ENCODE measurements at regions not wholly inside any gene's neighbourhood (a gene's known extent, or its start where the extent isn't known, plus 50 kb on each side); places are given as distances from the start of the nearest gene placed in this dataset.
A peak's percentile ranks its signal among the peaks of the same experiment; 100 is the strongest.

DNA sequence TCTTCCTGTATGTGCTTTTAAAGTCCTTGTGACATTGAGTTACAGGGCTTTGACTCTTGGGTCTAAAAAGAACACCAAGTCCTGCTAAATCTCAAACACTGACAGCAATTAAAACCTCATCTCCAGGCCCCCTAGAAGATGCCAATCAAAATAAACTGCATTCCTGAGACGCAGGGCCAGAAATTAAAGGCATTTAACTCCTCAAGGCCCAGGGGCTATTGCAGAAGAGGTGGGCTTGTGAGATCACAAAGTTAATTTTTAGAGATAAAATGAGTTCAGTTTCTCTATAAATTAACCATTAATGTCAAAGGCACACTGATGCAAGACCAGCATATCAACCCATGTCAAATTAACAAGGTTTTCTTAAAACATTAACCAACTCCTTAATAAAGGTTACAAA, 145.6 kb upstream of the CARMIL1 start:
- TF ChIP-seq BACH2 (CRISPR knock-in tag; IDR thresholded peaks at IDR 0.05; ENCODE audit: borderline replicate concordance) = no peak
- TF ChIP-seq, protein P1, sequence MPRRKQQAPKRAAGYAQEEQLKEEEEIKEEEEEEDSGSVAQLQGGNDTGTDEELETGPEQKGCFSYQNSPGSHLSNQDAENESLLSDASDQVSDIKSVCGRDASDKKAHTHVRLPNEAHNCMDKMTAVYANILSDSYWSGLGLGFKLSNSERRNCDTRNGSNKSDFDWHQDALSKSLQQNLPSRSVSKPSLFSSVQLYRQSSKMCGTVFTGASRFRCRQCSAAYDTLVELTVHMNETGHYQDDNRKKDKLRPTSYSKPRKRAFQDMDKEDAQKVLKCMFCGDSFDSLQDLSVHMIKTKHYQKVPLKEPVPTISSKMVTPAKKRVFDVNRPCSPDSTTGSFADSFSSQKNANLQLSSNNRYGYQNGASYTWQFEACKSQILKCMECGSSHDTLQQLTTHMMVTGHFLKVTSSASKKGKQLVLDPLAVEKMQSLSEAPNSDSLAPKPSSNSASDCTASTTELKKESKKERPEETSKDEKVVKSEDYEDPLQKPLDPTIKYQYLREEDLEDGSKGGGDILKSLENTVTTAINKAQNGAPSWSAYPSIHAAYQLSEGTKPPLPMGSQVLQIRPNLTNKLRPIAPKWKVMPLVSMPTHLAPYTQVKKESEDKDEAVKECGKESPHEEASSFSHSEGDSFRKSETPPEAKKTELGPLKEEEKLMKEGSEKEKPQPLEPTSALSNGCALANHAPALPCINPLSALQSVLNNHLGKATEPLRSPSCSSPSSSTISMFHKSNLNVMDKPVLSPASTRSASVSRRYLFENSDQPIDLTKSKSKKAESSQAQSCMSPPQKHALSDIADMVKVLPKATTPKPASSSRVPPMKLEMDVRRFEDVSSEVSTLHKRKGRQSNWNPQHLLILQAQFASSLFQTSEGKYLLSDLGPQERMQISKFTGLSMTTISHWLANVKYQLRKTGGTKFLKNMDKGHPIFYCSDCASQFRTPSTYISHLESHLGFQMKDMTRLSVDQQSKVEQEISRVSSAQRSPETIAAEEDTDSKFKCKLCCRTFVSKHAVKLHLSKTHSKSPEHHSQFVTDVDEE (CRISPR knock-in tag; IDR thresholded peaks at IDR 0.05) = peak; percentile 76; the same call in 1 of the 2 replicates
- TF ChIP-seq, protein P2, sequence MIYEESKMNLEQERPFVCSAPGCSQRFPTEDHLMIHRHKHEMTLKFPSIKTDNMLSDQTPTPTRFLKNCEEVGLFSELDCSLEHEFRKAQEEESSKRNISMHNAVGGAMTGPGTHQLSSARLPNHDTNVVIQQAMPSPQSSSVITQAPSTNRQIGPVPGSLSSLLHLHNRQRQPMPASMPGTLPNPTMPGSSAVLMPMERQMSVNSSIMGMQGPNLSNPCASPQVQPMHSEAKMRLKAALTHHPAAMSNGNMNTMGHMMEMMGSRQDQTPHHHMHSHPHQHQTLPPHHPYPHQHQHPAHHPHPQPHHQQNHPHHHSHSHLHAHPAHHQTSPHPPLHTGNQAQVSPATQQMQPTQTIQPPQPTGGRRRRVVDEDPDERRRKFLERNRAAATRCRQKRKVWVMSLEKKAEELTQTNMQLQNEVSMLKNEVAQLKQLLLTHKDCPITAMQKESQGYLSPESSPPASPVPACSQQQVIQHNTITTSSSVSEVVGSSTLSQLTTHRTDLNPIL (CRISPR knock-in tag; IDR thresholded peaks at IDR 0.05; ENCODE audit: low read depth) = peak; percentile 20; the same call in 1 of the 2 replicates
- no peak for TF ChIP-seq SNAI2 (CRISPR knock-in tag; IDR thresholded peaks at IDR 0.05)
- TF ChIP-seq TCF4 (CRISPR knock-in tag; IDR thresholded peaks at IDR 0.05; ENCODE audit: borderline replicate concordance) = peak; percentile 69
- no peak for TF ChIP-seq ZNF70 (CRISPR knock-in tag; IDR thresholded peaks at IDR 0.05)
- TF ChIP-seq CSDC2 (CRISPR knock-in tag; IDR thresholded peaks at IDR 0.05) = peak; percentile 49; the same call in 1 of the 2 replicates
- TF ChIP-seq GLIS3 (CRISPR knock-in tag; IDR thresholded peaks at IDR 0.05) = peak; percentile 86; the same call in 1 of the 2 replicates
- TF ChIP-seq ZC3H10 (CRISPR knock-in tag; IDR thresholded peaks at IDR 0.05) = no peak
- TF ChIP-seq ISL1 (CRISPR knock-in tag; IDR thresholded peaks at IDR 0.05) = peak; percentile 94
- no peak; the same call in 1 of the 2 replicates for TF ChIP-seq ESRRG (CRISPR knock-in tag; IDR thresholded peaks at IDR 0.05)
- TF ChIP-seq, protein P3, sequence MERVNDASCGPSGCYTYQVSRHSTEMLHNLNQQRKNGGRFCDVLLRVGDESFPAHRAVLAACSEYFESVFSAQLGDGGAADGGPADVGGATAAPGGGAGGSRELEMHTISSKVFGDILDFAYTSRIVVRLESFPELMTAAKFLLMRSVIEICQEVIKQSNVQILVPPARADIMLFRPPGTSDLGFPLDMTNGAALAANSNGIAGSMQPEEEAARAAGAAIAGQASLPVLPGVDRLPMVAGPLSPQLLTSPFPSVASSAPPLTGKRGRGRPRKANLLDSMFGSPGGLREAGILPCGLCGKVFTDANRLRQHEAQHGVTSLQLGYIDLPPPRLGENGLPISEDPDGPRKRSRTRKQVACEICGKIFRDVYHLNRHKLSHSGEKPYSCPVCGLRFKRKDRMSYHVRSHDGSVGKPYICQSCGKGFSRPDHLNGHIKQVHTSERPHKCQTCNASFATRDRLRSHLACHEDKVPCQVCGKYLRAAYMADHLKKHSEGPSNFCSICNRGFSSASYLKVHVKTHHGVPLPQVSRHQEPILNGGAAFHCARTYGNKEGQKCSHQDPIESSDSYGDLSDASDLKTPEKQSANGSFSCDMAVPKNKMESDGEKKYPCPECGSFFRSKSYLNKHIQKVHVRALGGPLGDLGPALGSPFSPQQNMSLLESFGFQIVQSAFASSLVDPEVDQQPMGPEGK (CRISPR knock-in tag; IDR thresholded peaks at IDR 0.05; ENCODE audit: borderline replicate concordance) = 0 out of 2 replicates have a peak, but pooled peaks have one; percentile 18
- ATAC-seq = no peak

DNA sequence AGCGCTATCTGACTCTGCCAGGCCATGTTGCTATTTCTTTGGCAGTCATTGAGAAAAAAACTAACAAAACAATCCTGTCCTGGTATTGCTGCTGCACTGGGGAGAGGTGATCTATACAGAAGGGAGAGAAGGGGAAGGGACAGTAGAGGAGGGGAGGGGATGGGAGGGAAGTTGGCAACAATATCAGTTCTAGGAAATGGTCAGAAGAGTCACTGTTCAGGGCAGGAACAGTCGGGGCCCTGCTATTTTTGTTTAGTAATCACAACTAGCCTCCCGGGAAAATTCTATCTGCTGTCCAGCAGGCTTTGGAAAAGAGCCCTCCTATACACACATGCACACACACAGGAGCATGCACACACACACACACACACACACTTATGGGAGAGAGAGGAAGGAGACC, 142.3 kb upstream of the CARMIL1 start:
- TF ChIP-seq ZFP30 (CRISPR knock-in tag; IDR thresholded peaks at IDR 0.05) (no peak), PPARA (CRISPR knock-in tag; IDR thresholded peaks at IDR 0.05; ENCODE audit: borderline replicate concordance) (no peak), RARB (CRISPR knock-in tag; IDR thresholded peaks at IDR 0.05) (no peak), TCF4 (CRISPR knock-in tag; IDR thresholded peaks at IDR 0.05; ENCODE audit: borderline replicate concordance) (no peak), SNAI2 (CRISPR knock-in tag; IDR thresholded peaks at IDR 0.05) (no peak), ZFP3 (CRISPR knock-in tag; IDR thresholded peaks at IDR 0.05) (no peak), CSDC2 (CRISPR knock-in tag; IDR thresholded peaks at IDR 0.05) (no peak), GLIS3 (CRISPR knock-in tag; IDR thresholded peaks at IDR 0.05) (no peak), TOX (CRISPR knock-in tag; IDR thresholded peaks at IDR 0.05; ENCODE audit: borderline replicate concordance) (no peak), ESRRG (CRISPR knock-in tag; IDR thresholded peaks at IDR 0.05) (no peak), BACH2 (CRISPR knock-in tag; IDR thresholded peaks at IDR 0.05; ENCODE audit: borderline replicate concordance) (no peak), ARNTL (CRISPR knock-in tag; IDR thresholded peaks at IDR 0.05; ENCODE audit: borderline replicate concordance, low read depth) (no peak), ZC3H10 (CRISPR knock-in tag; IDR thresholded peaks at IDR 0.05) (no peak), ZNF565 (CRISPR knock-in tag; conservative IDR thresholded peaks at IDR 0.05; ENCODE audit: low read depth) (no peak)
- TF ChIP-seq, protein P3 (CRISPR knock-in tag; IDR thresholded peaks at IDR 0.05; ENCODE audit: borderline replicate concordance) = no peak
- TF ChIP-seq, protein P4, sequence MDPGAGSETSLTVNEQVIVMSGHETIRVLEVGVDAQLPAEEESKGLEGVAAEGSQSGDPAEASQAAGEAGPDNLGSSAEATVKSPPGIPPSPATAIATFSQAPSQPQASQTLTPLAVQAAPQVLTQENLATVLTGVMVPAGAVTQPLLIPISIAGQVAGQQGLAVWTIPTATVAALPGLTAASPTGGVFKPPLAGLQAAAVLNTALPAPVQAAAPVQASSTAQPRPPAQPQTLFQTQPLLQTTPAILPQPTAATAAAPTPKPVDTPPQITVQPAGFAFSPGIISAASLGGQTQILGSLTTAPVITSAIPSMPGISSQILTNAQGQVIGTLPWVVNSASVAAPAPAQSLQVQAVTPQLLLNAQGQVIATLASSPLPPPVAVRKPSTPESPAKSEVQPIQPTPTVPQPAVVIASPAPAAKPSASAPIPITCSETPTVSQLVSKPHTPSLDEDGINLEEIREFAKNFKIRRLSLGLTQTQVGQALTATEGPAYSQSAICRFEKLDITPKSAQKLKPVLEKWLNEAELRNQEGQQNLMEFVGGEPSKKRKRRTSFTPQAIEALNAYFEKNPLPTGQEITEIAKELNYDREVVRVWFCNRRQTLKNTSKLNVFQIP (CRISPR knock-in tag; IDR thresholded peaks at IDR 0.05; ENCODE audit: borderline replicate concordance, low read depth) = no peak
- TF ChIP-seq, protein P5, sequence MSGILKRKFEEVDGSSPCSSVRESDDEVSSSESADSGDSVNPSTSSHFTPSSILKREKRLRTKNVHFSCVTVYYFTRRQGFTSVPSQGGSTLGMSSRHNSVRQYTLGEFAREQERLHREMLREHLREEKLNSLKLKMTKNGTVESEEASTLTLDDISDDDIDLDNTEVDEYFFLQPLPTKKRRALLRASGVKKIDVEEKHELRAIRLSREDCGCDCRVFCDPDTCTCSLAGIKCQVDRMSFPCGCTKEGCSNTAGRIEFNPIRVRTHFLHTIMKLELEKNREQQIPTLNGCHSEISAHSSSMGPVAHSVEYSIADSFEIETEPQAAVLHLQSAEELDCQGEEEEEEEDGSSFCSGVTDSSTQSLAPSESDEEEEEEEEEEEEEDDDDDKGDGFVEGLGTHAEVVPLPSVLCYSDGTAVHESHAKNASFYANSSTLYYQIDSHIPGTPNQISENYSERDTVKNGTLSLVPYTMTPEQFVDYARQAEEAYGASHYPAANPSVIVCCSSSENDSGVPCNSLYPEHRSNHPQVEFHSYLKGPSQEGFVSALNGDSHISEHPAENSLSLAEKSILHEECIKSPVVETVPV (CRISPR knock-in tag; IDR thresholded peaks at IDR 0.05) = no peak
- TF ChIP-seq, protein P2 (CRISPR knock-in tag; IDR thresholded peaks at IDR 0.05; ENCODE audit: low read depth) = no peak
- TF ChIP-seq, protein P1 (CRISPR knock-in tag; IDR thresholded peaks at IDR 0.05) = no peak
- ATAC-seq = no peak

Measured in SK-N-SH treated with all-trans-retinoic acid at 6 μM for 48 hours (cell line).